ENCODE measurements at regions not wholly inside any gene's neighbourhood (a gene's known extent, or its start where the extent isn't known, plus 50 kb on each side); places are given as distances from the start of the nearest gene placed in this dataset.

GRCh38 chr13:33380487-33381079, 95.0 kb upstream of the STARD13 start:
- no peak overlapping the region for H2BK20ac ChIP-seq (ENCODE audit: low read depth, low read length)
- H3K27ac ChIP-seq (ENCODE audit: insufficient read depth, low read length) = no peak overlapping the region
- POLR2A ChIA-PET (ENCODE audit: unreplicated experiment) = no interaction called here
- H2BK120ac ChIP-seq (ENCODE audit: low read depth, low read length) = no peak overlapping the region
- in situ Hi-C loops (cut with MboI; ENCODE audit: low sequenced_read_pairs) (no loop called here), intact Hi-C loops (cut with micrococcal nuclease) (no loop called here), dilution Hi-C loops (cut with HindIII; ENCODE audit: low sequenced_read_pairs, unreplicated experiment) (no loop called here)
- H3K27me3 ChIP-seq (ENCODE audit: control insufficient read depth, insufficient read depth, low read length) = no peaks in the 10 kb centered on the region
- H3K4me1 ChIP-seq (ENCODE audit: control insufficient read depth, insufficient read depth, low read length) = no peaks in the 10 kb centered on the region
- no peak for ATAC-seq (ENCODE audit: low read depth)
- no peak overlapping the region for H3K18ac ChIP-seq (ENCODE audit: low read depth, low read length)
- no peak overlapping the region for H3K4me3 ChIP-seq (ENCODE audit: insufficient read depth, low read depth, low read length)
- no peaks in the 10 kb centered on the region for H4K20me1 ChIP-seq (ENCODE audit: insufficient read depth, low read length)
- no peaks in the 10 kb centered on the region for H3K79me1 ChIP-seq (ENCODE audit: low read depth in 1 of 2, low read length in 2 of 2)
- 0 out of 2 replicates have a peak overlapping the region, but pooled peaks have one; percentile 21 for H3K14ac ChIP-seq (replicated peaks; ENCODE audit: low read depth, low read length)
- no peak overlapping the region for H3K56ac ChIP-seq (ENCODE audit: extremely low read depth, insufficient read depth, low read length)
- no peaks in the 10 kb centered on the region for H3K36me3 ChIP-seq (ENCODE audit: control insufficient read depth, insufficient read depth, low read length)
- H2BK15ac ChIP-seq (ENCODE audit: low read depth, low read length) = no peak overlapping the region
- no TSS peak for BruUV-seq (replicated peaks)
- CTCF ChIA-PET = no interaction called here
- H2AK5ac ChIP-seq (ENCODE audit: low read depth, low read length) = 0 out of 2 replicates have a peak overlapping the region, but pooled peaks have one; percentile 7
- H3K9ac ChIP-seq (ENCODE audit: low read depth, low read length) = no peak overlapping the region
- no CpG with 5 or more reads among the region's 3 CpGs for WGBS, 2 experiments (ENCODE audit: extremely low coverage in 2 of 2, insufficient read length in 1 of 2)
- H2BK5ac ChIP-seq (ENCODE audit: low read depth, low read length, poor library complexity, severe bottlenecking) = no peak overlapping the region
- H4K8ac ChIP-seq (ENCODE audit: low read depth in 2 of 2, low read length in 2 of 2) = no peak overlapping the region
- H2AFZ ChIP-seq (replicated peaks; ENCODE audit: low read length, poor library complexity) = no peak overlapping the region
- TF ChIP-seq MAZ (IDR thresholded peaks at IDR 0.05; ENCODE audit: borderline replicate concordance, low read depth, low read length) (no peak), POLR2A (IDR thresholded peaks at IDR 0.05; ENCODE audit: low read depth, low read length) (no peak), RFX5 (IDR thresholded peaks at IDR 0.05; ENCODE audit: low read depth, low read length) (no peak), CHD1 (IDR thresholded peaks at IDR 0.05; ENCODE audit: low read depth, low read length) (no peak)
- H3K23ac ChIP-seq (ENCODE audit: low read depth, low read length) = no peak overlapping the region
- no peak overlapping the region for H3K4me2 ChIP-seq (ENCODE audit: low read depth, low read length)
- H3K9me3 ChIP-seq (ENCODE audit: control insufficient read depth, insufficient read depth, low read length) = no peaks in the 10 kb centered on the region
- DNase-seq = no peak
- H4K5ac ChIP-seq (ENCODE audit: low read depth, low read length) = no peak overlapping the region
- 0 out of 2 replicates have a peak overlapping the region, but pooled peaks have one; percentile 16 for H3K4ac ChIP-seq (ENCODE audit: low read depth, low read length)
- H4K91ac ChIP-seq (ENCODE audit: insufficient read depth, low read depth, low read length) = no peak overlapping the region
- H2AK9ac ChIP-seq (replicated peaks; ENCODE audit: low read depth, low read length, poor library complexity) = peak overlapping the region; percentile 37
- peaks cover 3% of the 10 kb centered on the region; the same call in 1 of the 2 replicates for H3K9me1 ChIP-seq (ENCODE audit: insufficient read depth, low read length)

Measured in IMR-90 (cell line).